Left cardiac atrium (tissue), 4 donors: ENCODE measurements at regions not wholly inside any gene's neighbourhood (a gene's known extent, or its start where the extent isn't known, plus 50 kb on each side); places are given as distances from the start of the nearest gene placed in this dataset.

ENCODE experiments used
- ATAC-seq, 2 donors: fragments of 200-7000 bp; cut with Tn5 transposase; one replicate each; pipeline ENCODE4 v1.9.1; 2020; ENCODE audit warnings: mild to moderate bottlenecking in 2 of 2, moderate library complexity in 2 of 2
- DNase-seq: peaks from one replicate; pipeline ENCODE4 v3.0.0-alpha.2; 2020
- intact Hi-C, 2 donors: fragments of 100-400 bp; cut with DNase I; formaldehyde crosslinking; loops; one replicate each; pipeline versions ENCODE4 v1.14.1 to v1.15.1; 2022 to 2023
- donor health status: DM: no; HTN: yes; CAD: no.
- donor health status: DM: no; HTN: yes; CAD: no; lungs with severe emphysema.
- donor health status: DM: yes; HTN: yes; CAD: no.
- donor health status: Dilated cardiomyopathy.

DNA sequence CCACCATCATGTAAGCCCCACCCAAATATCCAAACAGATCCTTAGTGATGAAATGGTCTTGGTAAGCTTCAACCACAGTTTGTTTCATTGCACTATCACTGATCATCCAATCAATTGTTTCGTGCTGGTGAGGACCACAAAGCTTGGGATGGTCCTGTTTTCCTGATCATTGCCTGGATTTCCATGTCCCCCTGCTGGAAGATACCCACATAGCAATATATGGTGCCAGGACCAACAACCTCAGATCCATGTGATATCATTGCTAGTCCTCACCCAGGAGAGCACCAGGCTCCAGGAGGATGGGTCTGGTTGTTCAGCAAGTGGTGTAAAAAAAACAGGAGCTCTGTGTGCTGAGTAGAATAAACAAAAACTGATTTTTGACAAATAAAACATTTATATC is 206.5 kb upstream of the SH3BP4 start:
- intact Hi-C loops = no loop called here
- no peak for ATAC-seq

DNA sequence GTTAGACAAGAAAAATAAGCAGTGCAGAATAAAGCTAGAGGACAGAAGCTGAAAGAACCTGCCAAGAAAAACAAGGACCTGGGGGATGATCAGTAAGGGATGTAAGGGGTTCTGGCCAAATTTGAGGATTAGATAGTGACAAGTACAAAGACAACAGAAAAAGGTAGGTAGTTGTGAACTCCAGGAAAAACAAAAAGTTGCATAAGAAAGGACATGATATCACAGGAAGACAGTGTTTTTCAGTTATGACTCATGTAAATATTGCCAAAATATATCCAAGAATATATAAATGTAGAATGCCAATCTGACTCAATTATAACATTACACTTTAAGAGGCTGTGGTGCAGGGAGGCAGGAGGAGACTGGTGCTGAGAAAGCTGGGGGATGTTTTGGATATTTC is 209.8 kb upstream of the SH3BP4 start:
- ATAC-seq (no peak), DNase-seq (no peak)
- intact Hi-C loops = no loop called here

More for the DNA sequence above, 206.5 kb upstream of the SH3BP4 start:
- DNase-seq = no peak

DNA sequence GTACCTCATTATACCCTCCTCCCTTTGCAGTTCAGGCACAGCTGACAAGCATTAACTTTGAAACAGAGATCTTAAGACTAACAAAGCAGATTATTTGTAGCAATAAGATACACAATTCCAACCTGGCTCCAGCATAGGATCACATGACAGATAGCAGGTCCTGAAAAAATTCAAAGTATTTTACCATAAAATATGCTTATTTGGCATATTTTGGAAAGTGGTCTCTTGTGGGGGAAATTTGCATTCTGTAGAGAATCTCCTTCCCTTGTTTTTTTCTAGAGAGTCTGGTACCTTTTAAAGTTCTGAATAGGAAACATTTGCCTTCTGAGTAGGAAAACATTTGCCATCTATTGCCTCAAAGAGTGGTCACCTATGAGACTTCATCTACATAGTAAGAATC is 212.8 kb upstream of the SH3BP4 start:
- intact Hi-C loops = no loop called here
- ATAC-seq (no peak), DNase-seq (no peak)

DNA sequence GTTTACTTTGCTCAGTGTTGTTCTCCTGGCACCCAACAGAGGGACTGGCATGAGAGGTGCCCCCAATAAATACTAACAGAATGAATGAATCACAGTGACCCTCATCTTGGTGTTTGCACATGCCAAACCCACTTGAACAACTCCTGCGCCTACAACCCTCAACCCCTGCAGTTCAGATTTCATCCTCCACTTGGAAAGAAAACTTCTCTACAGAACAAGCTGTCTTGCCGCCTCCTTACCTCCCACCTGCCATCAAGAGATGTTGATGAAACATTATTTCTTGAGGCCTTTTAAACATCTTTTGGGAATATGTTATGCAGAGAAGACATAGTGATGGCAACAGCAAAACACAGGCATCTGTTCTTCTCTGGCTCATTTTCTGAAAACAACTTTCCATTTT is 216.0 kb upstream of the SH3BP4 start:
- ATAC-seq (no peak), DNase-seq (no peak)
- intact Hi-C loops = no loop called here

DNA sequence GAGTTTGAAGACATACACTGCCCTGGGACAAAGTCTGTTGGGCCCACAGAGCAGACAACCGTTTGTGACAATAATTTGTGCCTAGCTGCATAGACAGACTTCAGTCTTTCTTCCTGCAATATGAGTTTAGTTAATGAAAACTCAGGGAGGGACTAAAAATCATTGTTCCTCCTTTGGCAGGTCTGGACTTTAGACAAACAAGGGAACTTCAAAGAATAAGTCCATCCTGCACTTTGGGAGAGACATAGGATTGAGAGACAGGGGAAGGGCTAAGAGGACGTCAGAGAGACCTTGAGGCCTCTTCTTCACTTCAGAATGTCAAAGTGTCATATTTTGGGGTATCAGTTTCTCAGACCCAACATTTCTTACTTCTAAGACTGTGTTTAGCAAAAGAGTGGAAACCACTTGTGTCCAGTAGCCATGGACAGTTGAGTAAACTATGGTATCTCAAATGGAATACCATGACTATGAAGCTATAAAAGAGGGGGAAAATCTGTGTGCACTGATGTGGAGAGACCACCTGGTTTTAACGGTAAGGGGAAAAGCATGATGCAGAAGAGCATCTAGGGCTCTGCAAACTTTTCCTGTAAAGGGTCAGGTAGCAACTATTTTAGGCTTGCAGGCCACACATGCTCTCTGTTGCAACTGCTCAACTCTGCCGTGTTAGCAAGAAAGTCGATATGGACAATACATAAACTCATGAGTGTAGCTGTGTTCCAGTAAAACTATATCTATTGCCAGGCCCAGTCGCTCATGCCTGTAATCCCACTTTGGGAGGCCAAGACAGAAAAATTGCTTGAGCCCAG is 217.8 kb upstream of the SH3BP4 start:
- intact Hi-C loops = no loop called here
- ATAC-seq = no peak
- DNase-seq = no peak

DNA sequence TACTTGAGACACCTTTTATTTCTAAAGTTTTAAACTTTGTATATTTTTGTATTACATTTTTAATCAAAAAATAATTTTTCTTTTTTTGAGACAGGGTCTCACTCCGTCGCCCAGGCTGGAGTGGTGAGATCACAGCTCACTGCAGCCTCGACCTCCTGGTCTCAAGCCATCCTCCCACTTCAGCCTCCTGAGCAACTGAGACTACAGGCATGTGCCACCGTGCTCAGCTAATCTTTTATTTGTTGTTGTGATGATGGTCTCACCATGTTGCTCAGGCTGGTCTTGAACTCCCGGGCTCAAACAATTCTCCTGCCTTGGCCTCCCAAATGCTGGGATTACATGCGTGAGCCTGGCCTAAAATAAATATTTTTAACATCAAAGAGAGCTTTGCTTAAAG is 218.7 kb upstream of the SH3BP4 start:
- intact Hi-C loops = no loop called here
- DNase-seq (no peak), ATAC-seq (no peak)

DNA sequence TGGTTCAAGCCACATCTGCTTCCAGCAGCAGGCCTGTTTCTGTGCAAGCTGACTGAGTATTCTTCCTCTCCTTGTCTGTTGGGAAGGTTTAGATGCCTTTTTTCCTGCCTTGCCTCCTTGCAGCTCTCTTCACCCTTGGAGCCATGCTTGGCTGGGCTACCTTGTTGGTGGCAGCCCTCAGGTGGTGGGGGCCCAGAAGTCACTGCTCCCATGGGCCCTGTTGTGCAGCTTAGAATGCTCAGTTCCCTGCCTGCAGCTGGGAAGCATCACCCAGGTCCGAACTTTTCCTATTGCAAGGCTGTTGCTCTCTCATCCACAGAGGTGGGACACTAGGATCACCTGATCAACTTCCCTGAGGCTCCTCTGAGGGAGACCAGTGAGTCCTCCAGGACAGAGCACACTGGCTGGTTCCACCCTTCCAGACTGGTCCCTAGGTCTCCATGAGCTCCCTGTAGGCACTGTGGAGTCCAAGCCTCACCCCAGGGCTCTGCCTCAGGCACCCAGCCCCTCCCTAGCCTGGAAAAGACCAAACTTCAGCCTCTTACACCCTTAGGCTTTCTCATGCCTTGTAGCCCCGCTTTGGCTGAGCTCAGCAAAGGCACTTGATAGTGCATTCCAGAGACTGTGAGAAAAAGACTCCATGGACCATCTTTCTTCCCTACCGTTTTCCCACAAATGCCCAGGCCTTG is 219.3 kb upstream of the SH3BP4 start:
- ATAC-seq (no peak), DNase-seq (no peak)
- intact Hi-C loops = no loop called here

DNA sequence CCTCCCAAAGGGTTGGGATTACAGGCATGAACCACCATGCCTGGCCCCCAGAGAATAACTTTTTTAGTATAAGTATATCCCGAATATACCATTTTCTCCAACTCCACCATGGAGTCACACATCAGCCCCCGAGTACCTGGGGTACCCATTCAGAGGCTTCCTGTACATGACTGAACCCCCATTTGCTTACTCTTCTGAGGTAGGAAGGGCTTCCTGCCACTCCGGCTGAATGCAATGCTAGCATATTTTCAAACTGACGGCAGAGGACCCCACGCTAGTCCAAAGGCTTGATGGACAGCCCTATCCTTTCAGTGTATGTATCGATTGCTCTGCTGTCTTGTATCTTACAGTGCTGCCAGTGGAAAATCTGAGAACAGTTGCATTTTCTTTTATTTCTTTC is 220.6 kb upstream of the SH3BP4 start:
- ATAC-seq = no peak
- intact Hi-C loops = no loop called here
- no peak for DNase-seq

DNA sequence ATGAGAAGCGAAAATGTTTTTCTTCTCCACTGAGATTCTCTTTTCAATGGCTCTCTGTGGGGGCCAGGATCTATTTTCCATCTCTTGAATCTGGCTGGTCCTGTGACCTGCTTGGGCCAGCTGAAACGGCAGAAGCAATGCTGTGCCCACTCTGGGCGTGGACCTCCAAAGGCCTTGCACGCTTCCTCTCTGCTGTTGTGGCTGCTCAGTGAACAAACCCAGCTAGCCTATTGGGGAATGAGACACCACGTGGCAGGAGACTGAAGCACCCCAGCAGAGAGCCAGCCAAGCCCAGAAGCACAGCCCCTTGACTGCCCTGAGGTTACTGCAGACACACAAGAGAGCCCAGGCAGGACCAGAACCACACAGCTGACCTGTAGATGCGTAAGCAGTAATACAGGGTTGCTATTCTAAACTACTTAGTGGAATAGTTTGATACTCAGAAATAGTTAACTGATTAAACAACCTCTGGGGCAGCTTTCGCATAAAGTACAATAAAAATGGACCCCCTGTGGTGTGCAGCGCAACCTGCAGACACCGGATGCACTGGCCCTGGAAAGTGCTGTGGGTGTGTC is 221.7 kb upstream of the SH3BP4 start:
- DNase-seq (no peak), ATAC-seq (no peak)
- intact Hi-C loops = no loop called here

DNA sequence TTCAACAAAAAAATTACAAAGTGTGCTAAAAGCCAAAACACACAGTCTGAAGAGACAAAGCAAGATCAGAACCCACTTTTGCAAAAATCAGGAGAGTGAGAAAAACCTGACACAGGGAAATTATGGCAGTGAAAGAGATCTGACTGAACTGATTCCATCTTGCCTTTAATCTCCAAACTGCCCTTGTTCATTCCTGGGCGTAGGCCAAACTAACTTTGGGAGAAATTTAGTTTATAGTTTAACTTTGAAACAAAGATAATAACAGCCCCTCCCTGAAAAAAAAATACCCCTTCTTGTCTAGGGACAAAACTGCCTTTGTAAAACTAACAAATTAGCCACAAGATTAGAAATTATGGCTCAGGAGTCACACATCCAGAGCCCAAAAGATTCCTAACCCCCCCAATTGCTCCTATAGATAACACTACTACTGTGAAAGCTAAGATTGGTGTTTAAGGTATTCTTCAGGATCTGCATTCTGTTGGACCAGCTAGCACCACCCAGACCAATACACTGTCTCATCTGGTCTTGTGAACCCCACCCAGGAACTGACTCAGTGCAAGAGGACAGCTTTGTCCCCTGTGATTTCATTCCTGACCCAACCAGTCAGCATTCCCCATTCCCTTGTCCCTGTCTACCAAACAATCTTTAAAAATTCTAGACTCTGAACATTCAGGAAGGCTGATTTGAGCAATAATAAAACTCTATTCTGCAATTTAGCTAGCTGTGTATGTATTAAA is 226.1 kb upstream of the SH3BP4 start:
- intact Hi-C loops = no loop called here
- peak in 1 of 2 donors; percentile 34 for ATAC-seq
- DNase-seq = no peak

DNA sequence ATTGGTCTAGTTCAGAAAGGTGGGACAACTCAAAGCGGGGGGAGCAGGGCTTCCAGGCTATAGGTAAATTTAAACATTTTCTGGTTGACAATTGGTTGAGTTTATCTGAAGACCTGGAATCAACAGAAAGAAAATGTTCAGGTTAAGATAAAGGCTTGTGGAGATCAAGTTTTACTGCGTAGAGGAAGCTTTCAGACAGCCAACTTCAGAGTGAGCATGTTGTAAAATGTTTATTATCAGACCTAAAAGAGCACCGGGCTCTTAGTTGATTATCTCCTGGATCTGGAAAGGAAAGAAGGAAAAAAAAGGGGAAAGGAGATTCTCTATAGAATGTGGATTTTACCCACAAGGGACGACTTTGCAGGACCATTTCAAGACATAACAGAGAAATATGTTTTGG is 227.0 kb upstream of the SH3BP4 start:
- intact Hi-C loops = no loop called here
- DNase-seq = no peak
- no peak for ATAC-seq

DNA sequence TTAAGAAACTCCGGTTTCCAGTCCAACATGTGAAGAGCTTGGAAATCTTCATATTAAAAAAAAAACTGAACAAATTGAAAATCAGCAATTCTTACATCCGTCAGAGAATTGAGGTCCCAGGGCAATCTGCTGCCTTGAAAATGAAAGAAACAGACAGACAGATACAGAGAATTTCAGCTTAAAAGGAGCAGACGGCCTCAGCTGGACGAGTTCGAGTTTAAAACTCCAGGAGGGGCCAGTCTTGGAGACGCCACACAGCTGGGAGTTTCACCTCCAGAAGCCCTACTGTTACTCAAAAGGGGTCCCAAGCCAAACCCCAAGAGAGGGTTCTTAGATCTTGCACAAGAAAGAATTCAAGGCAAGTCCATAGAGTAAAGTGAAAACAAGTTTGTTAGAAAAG is 226.5 kb upstream of the ARL4C start:
- intact Hi-C loops = no loop called here
- DNase-seq (no peak), ATAC-seq (no peak)

DNA sequence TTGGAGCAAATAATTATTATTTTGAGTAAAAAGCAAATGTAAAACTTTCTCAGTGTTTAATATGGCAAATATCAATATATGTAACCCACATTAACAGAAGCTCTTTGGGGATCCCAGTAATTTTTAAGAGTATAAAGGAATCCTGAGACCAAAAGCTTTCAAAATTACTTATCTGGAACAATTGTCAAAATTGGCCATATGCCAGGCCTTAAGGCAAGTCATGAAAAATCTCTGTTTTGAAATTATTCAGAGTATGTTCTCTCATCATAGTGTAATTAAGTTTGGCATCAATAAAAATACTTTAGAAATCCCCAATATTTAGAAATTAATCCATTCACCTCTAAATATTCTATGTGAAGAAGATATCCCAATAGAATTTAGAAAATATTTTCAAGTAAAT is 225.3 kb upstream of the ARL4C start:
- DNase-seq = no peak
- intact Hi-C loops = no loop called here
- no peak for ATAC-seq

DNA sequence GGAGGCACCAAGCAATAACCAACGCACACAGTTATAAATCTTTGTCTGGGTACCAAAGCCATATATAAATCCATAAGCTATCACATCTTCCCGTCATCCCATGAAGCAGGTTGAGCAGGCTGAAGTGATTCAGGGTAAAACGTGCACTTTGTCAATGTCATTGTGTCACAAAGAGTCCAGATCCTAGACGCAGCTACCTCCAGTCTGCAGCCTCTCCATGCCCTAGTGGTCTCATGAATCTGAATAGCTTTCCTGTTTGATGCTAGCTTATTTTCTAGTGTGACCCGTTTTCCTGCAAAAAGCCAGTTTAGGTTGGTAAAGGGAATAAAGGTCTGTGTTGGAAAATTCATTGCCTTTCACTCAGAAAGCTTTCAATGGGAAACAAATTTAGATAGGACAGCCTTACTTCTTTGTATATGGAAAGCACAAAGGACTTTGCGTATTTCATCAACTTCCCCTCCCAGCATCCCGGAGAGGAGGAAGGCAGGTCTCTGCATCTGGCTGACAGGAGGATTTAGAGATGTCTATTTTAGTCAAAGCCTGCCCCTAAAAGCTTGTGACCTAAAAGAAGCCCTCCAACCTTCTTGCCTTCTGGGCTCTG is 222.3 kb upstream of the ARL4C start:
- ATAC-seq = no peak
- DNase-seq = no peak
- intact Hi-C loops = no loop called here

DNA sequence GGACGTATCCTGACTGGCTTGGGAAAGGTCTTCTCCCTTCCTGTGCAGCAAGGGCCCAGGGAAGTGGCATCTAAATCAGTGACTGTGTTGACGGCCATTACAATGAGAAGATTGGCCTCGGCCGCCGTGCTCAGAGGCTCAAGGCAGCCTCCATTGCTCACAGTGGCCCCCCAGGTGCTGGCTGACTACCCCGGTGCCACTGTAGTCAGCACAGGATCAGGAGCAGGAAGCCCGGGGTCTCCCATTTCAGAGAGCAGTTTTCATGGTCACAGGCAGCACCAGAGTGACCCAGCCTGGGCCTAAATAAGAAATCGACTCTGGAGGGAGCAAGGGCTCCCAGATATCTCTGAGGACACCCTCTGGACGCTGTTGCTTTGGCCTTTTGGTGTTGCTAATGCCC is 219.4 kb upstream of the ARL4C start:
- intact Hi-C loops = no loop called here
- DNase-seq (no peak), ATAC-seq (no peak)

DNA sequence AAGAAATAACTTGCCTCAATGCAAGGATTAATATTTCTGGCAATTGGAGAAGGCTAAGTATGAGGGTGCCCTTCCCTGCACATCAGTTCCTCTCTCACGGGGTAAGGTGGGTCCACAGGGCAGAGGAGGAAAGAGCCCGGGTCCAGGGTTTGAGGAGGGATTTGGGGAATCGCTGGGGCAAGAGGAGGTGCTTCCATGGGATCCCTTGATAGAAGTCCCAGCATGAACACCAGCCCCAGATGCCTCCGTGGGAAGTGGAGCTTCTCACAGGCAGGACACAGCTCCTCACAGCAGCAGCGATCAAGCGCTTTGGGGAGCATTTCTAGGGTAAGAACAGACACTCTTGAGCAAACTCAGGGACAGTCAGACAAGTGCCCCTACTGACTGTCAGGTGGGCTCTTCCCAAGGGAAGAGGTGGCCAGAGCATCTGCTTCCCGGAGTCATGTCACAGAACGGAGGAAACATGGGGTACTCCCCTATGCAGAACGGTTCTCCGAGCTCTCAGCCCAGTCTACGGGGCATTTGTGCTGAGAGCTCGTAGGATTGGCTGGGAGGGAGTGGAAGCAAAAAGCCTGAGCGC is 218.9 kb upstream of the ARL4C start:
- intact Hi-C loops = no loop called here
- ATAC-seq (no peak), DNase-seq (no peak)

DNA sequence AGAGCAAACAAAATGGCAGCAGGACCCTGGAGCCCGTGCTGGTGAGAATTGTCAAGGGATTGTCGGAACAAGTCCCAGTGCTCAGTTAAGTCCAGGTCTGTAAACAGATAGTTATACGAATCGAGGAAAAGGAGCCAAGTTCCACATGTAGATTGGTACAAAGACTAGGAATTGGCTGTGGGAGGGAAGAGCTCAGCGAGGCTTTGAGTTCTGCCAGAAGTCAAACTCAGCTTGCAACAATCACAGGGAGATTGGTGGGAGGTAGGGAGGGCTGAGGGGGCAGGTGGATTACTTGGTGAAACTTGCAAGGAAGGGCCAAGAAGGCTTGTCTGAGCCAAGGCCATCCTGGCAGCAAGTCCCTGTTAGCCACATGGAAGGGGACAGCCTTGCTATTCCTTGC is 217.8 kb upstream of the ARL4C start:
- intact Hi-C loops = no loop called here
- ATAC-seq = no peak
- DNase-seq = no peak

DNA sequence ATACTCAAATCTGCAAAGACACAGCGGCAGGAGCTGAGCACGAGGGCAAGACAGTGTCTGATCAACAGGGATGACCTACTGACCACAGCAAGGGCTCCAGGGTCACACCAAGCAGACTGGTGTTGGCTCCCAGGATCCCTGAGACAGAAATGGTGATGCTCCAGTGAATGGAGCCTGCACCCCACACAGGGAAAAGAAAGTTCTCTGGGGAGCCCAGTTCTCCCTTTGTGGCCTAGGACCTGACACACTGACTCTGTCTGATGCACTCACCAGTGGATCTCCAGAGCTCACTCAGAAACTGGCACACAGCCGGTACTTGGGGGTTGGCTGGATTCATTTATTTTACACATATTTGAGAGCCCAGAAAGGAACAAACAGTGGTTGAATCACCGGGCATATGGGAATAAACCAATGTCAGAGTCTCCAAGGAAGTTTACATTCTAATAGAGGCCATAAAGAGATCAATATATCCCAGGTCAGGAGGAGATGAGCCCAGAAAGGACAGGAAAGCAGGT is 215.6 kb upstream of the ARL4C start:
- intact Hi-C loops = no loop called here
- DNase-seq (no peak), ATAC-seq (no peak)

DNA sequence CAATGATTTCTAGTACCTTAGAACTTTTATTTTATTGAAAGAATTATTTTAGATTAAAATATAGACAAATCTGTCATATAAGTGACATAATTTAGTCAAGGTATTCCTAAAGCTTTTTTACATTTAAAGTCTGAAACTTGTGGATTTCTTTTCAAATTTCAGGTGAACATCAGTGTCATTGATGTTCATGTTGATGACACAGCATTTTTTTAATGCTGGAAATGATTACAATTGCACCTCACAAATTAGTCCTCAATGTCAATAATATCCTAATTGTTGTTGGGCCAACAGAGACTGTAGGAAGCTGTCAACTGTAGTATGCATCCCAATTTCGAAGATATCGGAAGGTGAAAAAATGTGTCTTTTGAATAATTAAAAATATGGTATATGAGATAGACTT is 214.4 kb upstream of the ARL4C start:
- no peak for DNase-seq
- ATAC-seq = no peak
- intact Hi-C loops = no loop called here
